ENCODE measurements at regions not wholly inside any gene's neighbourhood (a gene's known extent, or its start where the extent isn't known, plus 50 kb on each side); places are given as distances from the start of the nearest gene placed in this dataset.
"Not testable (repeated sequence)": the region's sequence is repeated elsewhere in the genome, so short reads cannot be mapped to it uniquely, and the experiment has no call there.

DNA sequence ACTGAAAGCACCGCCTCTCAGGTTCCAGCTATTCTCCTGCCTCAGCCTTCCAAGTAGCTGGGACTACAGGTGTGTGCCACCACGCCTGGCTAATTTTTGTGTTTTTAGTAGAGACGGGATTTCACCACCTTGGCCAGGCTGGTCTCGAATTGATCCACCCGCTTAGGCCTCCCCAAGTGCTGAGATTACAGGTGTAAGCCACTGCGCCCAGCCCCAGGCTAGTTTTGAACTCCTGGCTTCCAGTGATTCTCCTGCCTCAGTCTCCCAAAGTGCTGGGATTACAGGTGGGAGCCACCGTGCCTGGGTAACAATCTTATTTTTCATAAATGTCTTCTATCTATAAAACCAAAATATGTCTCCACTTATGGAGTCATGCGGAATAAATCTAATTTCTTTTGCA lies 104.1 kb upstream of the ZNF438 start:
- not testable (repeated sequence) for H3K9ac ChIP-seq (ENCODE audit: low read length); H3K36me3 Mint-ChIP-seq (ENCODE audit: low read depth, unreplicated experiment); H3K4me2 ChIP-seq (ENCODE audit: low read length); DNase-seq (ENCODE audit: low read depth); H3K4me3 ChIP-seq (ENCODE audit: insufficient read depth, low read depth, low read length); H3K36me3 ChIP-seq (ENCODE audit: insufficient read depth, low read length); H4K20me1 ChIP-seq (ENCODE audit: insufficient read depth, low read length); H3K27me3 Mint-ChIP-seq (ENCODE audit: low read depth, unreplicated experiment); H3K9me3 ChIP-seq (ENCODE audit: insufficient read depth, low read depth, low read length); H3K27me3 ChIP-seq (ENCODE audit: insufficient read depth, low read length); H3K4me3 Mint-ChIP-seq (ENCODE audit: unreplicated experiment); H3K27ac Mint-ChIP-seq (ENCODE audit: unreplicated experiment); H3K27ac ChIP-seq (ENCODE audit: low read depth, low read length); H3K9me3 Mint-ChIP-seq (ENCODE audit: unreplicated experiment); H2AFZ ChIP-seq (ENCODE audit: low read depth, low read length); FAIRE-seq; H3K79me2 ChIP-seq (ENCODE audit: insufficient read depth, low read length)
- peaks cover 28% of the 10 kb centered on the region for H3K4me1 Mint-ChIP-seq (ENCODE audit: low read depth, unreplicated experiment)
- H3K4me1 ChIP-seq (ENCODE audit: insufficient read depth, low read length), result peaks cover 23% of the 10 kb centered on the region

DNA sequence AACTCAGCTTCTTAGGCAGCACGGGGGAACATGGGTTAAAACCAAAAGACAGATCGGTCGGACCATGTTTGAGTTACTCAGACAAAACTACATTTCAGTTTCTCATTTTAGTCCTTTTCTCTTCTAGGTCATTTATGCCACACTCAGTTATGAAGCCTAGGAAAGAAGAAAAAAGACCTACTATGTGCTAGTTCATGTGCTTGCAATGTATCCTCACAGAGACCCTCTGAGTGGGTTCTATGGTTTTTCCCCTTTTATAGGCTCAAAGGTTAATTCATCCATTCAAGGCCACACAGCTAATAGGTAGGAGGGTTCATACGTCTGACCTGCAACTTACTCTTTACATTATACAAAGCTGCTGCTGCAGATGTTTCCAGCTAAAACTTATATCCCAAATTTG lies 104.7 kb upstream of the ZNF438 start:
- Histone ChIP-seq H4K20me1 (ENCODE audit: insufficient read depth, low read length) (no peaks in the 10 kb centered on the region), H3K4me3 (ENCODE audit: insufficient read depth, low read depth, low read length) (no peak overlapping the region), H3K27ac (ENCODE audit: low read depth, low read length) (no peak overlapping the region), H3K4me1 (ENCODE audit: insufficient read depth, low read length) (peaks cover 26% of the 10 kb centered on the region), H3K36me3 (ENCODE audit: insufficient read depth, low read length) (no peaks in the 10 kb centered on the region), H3K9me3 (ENCODE audit: insufficient read depth, low read depth, low read length) (no peaks in the 10 kb centered on the region), H3K9ac (ENCODE audit: low read length) (no peak overlapping the region), H3K79me2 (ENCODE audit: insufficient read depth, low read length) (no peaks in the 10 kb centered on the region), H3K27me3 (ENCODE audit: insufficient read depth, low read length) (no peaks in the 10 kb centered on the region), H2AFZ (ENCODE audit: low read depth, low read length) (no peak overlapping the region), H3K4me2 (ENCODE audit: low read length) (no peak overlapping the region)
- DNase-seq (ENCODE audit: low read depth) (no peak), FAIRE-seq (no peak)
- Mint-ChIP-seq H3K4me3 (ENCODE audit: unreplicated experiment) (no peak overlapping the region), H3K27me3 (ENCODE audit: low read depth, unreplicated experiment) (no peaks in the 10 kb centered on the region), H3K9me3 (ENCODE audit: unreplicated experiment) (no peaks in the 10 kb centered on the region), H3K27ac (ENCODE audit: unreplicated experiment) (no peak overlapping the region), H3K36me3 (ENCODE audit: low read depth, unreplicated experiment) (peaks cover 2% of the 10 kb centered on the region), H3K4me1 (ENCODE audit: low read depth, unreplicated experiment) (peaks cover 29% of the 10 kb centered on the region)
- TF ChIP-seq EZH2 (IDR thresholded peaks at IDR 0.05; ENCODE audit: insufficient read depth, low read length), result no peak
- TF ChIP-seq, protein P1, sequence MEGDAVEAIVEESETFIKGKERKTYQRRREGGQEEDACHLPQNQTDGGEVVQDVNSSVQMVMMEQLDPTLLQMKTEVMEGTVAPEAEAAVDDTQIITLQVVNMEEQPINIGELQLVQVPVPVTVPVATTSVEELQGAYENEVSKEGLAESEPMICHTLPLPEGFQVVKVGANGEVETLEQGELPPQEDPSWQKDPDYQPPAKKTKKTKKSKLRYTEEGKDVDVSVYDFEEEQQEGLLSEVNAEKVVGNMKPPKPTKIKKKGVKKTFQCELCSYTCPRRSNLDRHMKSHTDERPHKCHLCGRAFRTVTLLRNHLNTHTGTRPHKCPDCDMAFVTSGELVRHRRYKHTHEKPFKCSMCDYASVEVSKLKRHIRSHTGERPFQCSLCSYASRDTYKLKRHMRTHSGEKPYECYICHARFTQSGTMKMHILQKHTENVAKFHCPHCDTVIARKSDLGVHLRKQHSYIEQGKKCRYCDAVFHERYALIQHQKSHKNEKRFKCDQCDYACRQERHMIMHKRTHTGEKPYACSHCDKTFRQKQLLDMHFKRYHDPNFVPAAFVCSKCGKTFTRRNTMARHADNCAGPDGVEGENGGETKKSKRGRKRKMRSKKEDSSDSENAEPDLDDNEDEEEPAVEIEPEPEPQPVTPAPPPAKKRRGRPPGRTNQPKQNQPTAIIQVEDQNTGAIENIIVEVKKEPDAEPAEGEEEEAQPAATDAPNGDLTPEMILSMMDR (IDR thresholded peaks at IDR 0.05; ENCODE audit: insufficient read depth, low read depth, low read length), result no peak

DNA sequence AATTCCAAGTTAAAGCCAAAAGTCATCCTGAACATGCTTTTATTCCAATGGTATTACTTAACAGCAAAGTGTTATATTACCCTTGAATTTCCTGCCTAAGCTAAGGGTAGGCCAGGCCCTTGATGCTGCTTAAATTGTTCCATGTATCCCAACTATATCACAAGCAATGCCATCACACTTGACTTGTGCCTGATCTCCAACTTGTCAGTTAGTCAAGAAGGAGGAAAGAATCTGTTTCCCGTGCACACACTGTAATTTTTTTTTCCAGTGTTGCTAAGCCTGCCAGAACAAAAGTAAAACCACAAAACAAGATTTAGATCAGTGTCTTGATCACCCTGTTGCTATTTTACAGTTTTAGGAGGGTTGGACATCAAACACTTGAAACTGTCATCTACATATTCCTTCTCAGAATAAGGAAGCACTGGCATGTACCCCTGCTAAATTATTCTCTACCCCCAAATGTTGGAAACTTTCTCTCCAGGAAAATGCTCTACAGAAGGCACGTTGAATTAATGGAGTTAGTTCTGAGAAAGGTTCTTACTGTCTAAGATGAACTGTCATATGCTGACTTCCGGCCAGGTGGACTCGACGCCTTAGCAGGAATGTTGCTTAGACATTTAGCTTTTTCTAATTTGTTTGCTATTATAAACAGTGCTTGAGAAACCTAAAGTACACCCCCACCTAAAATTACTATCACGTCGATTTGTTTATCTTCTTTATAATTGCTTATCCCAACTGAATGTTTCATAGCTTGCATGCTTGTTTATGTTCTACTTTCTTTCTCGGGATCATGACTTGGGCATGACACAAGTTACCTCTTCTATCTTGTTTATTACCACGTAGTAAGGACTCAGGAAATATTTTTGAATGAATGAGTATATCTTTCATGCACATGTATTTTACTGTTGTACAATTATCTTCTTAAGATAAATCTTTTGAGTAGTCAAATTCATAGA lies 105.5 kb upstream of the ZNF438 start:
- no peak overlapping the region for H3K27ac ChIP-seq (ENCODE audit: low read depth, low read length)

More for the DNA sequence above, 105.5 kb upstream of the ZNF438 start:
- H3K4me1 ChIP-seq (ENCODE audit: insufficient read depth, low read length), result peaks cover 34% of the 10 kb centered on the region
- H3K79me2 ChIP-seq (ENCODE audit: insufficient read depth, low read length), result no peaks in the 10 kb centered on the region
- H3K4me2 ChIP-seq (ENCODE audit: low read length), result no peak overlapping the region
- H3K4me3 ChIP-seq (ENCODE audit: insufficient read depth, low read depth, low read length), result no peak overlapping the region
- H3K9me3 Mint-ChIP-seq (ENCODE audit: unreplicated experiment), result no peaks in the 10 kb centered on the region
- H3K4me1 Mint-ChIP-seq (ENCODE audit: low read depth, unreplicated experiment), result peaks cover 37% of the 10 kb centered on the region
- FAIRE-seq (peak; percentile 89), DNase-seq (ENCODE audit: low read depth) (peak; percentile 68)
- TF ChIP-seq, protein P1 (IDR thresholded peaks at IDR 0.05; ENCODE audit: insufficient read depth, low read depth, low read length), result no peak
- no peak for TF ChIP-seq EZH2 (IDR thresholded peaks at IDR 0.05; ENCODE audit: insufficient read depth, low read length)
- no peaks in the 10 kb centered on the region for H4K20me1 ChIP-seq (ENCODE audit: insufficient read depth, low read length)
- no peaks in the 10 kb centered on the region for H3K9me3 ChIP-seq (ENCODE audit: insufficient read depth, low read depth, low read length)
- H3K36me3 ChIP-seq (ENCODE audit: insufficient read depth, low read length), result no peaks in the 10 kb centered on the region
- no peaks in the 10 kb centered on the region for H3K27me3 ChIP-seq (ENCODE audit: insufficient read depth, low read length)
- H3K9ac ChIP-seq (ENCODE audit: low read length), result no peak overlapping the region
- H3K36me3 Mint-ChIP-seq (ENCODE audit: low read depth, unreplicated experiment), result peaks cover 2% of the 10 kb centered on the region
- no peaks in the 10 kb centered on the region for H3K27me3 Mint-ChIP-seq (ENCODE audit: low read depth, unreplicated experiment)
- no peak overlapping the region for H2AFZ ChIP-seq (ENCODE audit: low read depth, low read length)
- no peak overlapping the region for H3K27ac Mint-ChIP-seq (ENCODE audit: unreplicated experiment)
- H3K4me3 Mint-ChIP-seq (ENCODE audit: unreplicated experiment), result no peak overlapping the region

All from astrocyte (in vitro differentiated cells and primary cell).